GM19023 (cell line): ENCODE measurements at regions not wholly inside any gene's neighbourhood (a gene's known extent, or its start where the extent isn't known, plus 50 kb on each side); places are given as distances from the start of the nearest gene placed in this dataset.
"Not testable (repeated sequence)": the region's sequence is repeated elsewhere in the genome, so short reads cannot be mapped to it uniquely, and the experiment has no call there.

Experiments used
- ATAC-seq: cut with Tn5 transposase; IDR thresholded peaks from one replicate; pipeline ENCODE4 v1.9.1; 2021; ENCODE audit warnings: mild to moderate bottlenecking, moderate library complexity; ENCODE audit not compliant: unreplicated experiment

GRCh38 chr19:29014857-29015436 is 198.0 kb downstream of the UQCRFS1 start:
- ATAC-seq = no peak

GRCh38 chr19:29013988-29014387 is 199.0 kb downstream of the UQCRFS1 start:
- ATAC-seq = no peak

GRCh38 chr19:29013325-29013724 is 199.6 kb downstream of the UQCRFS1 start:
- ATAC-seq = no peak

GRCh38 chr19:29012457-29012856 is 200.5 kb downstream of the UQCRFS1 start:
- no peak for ATAC-seq

GRCh38 chr19:29010276-29010675 is 202.7 kb downstream of the UQCRFS1 start:
- no peak for ATAC-seq

GRCh38 chr19:29006057-29006735 is 206.8 kb downstream of the UQCRFS1 start:
- ATAC-seq = no peak

- ATAC-seq = no peak
Measured at GRCh38 chr19:29004796-29005195, 208.2 kb downstream of the UQCRFS1 start.

GRCh38 chr19:29003641-29004409 is 209.1 kb downstream of the UQCRFS1 start:
- no peak for ATAC-seq

GRCh38 chr19:29002336-29002735 is 210.6 kb downstream of the UQCRFS1 start:
- ATAC-seq = no peak

GRCh38 chr19:29001597-29002245 is 211.2 kb downstream of the UQCRFS1 start:
- no peak for ATAC-seq

GRCh38 chr19:29001141-29001581 is 211.8 kb downstream of the UQCRFS1 start:
- ATAC-seq = no peak

GRCh38 chr19:28999724-29000433 is 213.1 kb downstream of the UQCRFS1 start:
- ATAC-seq = no peak

- ATAC-seq = no peak
Measured at GRCh38 chr19:28998974-28999373, 214.0 kb downstream of the UQCRFS1 start.

- ATAC-seq = not testable (repeated sequence)
Measured at GRCh38 chr19:28997866-28998265, 215.1 kb downstream of the UQCRFS1 start.

- no peak for ATAC-seq
Measured at GRCh38 chr19:28990522-28990921, 222.4 kb downstream of the UQCRFS1 start.

GRCh38 chr19:28989739-28990138 is 223.2 kb downstream of the UQCRFS1 start:
- no peak for ATAC-seq

- ATAC-seq = no peak
Measured at GRCh38 chr19:28988066-28988465, 224.9 kb downstream of the UQCRFS1 start.

- no peak for ATAC-seq
Measured at GRCh38 chr19:28987177-28987576, 225.8 kb downstream of the UQCRFS1 start.

- ATAC-seq = no peak
Measured at GRCh38 chr19:28985201-28985600, 227.8 kb downstream of the UQCRFS1 start.

GRCh38 chr19:28984315-28984714 is 228.6 kb downstream of the UQCRFS1 start:
- no peak for ATAC-seq

GRCh38 chr19:28983430-28983829 is 229.5 kb downstream of the UQCRFS1 start:
- ATAC-seq = no peak
